OCI-LY3 (cell line): ENCODE measurements at regions not wholly inside any gene's neighbourhood (a gene's known extent, or its start where the extent isn't known, plus 50 kb on each side); places are given as distances from the start of the nearest gene placed in this dataset.
"Not testable (repeated sequence)": the region's sequence is repeated elsewhere in the genome, so short reads cannot be mapped to it uniquely, and the experiment has no call there.

ENCODE experiments used
- H2AFZ ChIP-seq: fragments of 200-600, 300-600 bp; shearing (Covaris generic); 2 replicates; pipeline ENCODE4 v1.6.0; 2014; ENCODE audit warnings: antibody characterized with exemption, low read depth, low read length
- H3K27ac ChIP-seq: fragments of 200-600, 300-600 bp; sonication (generic); 2 replicates; pipeline ENCODE4 v1.5.1; 2014; ENCODE audit warnings: mild to moderate bottlenecking, low read length, moderate library complexity, mixed read lengths
- H3K27me3 ChIP-seq: fragments of 200-600, 300-600 bp; sonication (generic); 2 replicates; pipeline ENCODE4 v1.6.1; 2014; ENCODE audit warnings: low read depth, low read length, mixed read lengths
- H3K36me3 ChIP-seq: fragments of 200-600, 300-600 bp; sonication (generic); replicated peaks from 2 replicates; pipeline ENCODE3; 2014; ENCODE audit warnings: low read depth, low read length, mixed read lengths
- H3K4me1 ChIP-seq: fragments of 300-600, 200-600 bp; sonication (generic); 2 replicates; pipeline ENCODE4 v1.6.1; 2014; ENCODE audit warnings: low read length, mixed read lengths
- H3K4me2 ChIP-seq: fragments of 200-600, 300-600 bp; sonication (generic); 2 replicates; pipeline ENCODE4 v1.6.1; 2014; ENCODE audit warnings: low read length, mixed read lengths
- H3K4me3 ChIP-seq: fragments of 300-600, 200-600 bp; sonication (generic); 2 replicates; pipeline ENCODE4 v1.5.1; 2014; ENCODE audit warnings: antibody characterized with exemption, mild to moderate bottlenecking, low read length, moderate library complexity
- H3K79me2 ChIP-seq: fragments of 300-600, 200-600 bp; shearing (Covaris generic); 2 replicates; pipeline ENCODE4 v1.6.1; 2014; ENCODE audit warnings: mild to moderate bottlenecking, low read length, mixed read lengths
- H3K9ac ChIP-seq: fragments of 300-600, 200-600 bp; shearing (Covaris generic); 2 replicates; pipeline ENCODE4 v1.6.0; 2014; ENCODE audit warnings: mild to moderate bottlenecking, low read length, moderate library complexity
- H3K9me3 ChIP-seq: fragments of 200-600, 300-600 bp; shearing (Covaris generic); 2 replicates; pipeline ENCODE4 v1.6.1; 2014; ENCODE audit warnings: low read length, mixed read lengths; ENCODE audit not compliant: insufficient read depth
- H4K20me1 ChIP-seq: fragments of 200-600, 300-600 bp; sonication (generic); 2 replicates; pipeline ENCODE4 v1.6.1; 2016; ENCODE audit warnings: low read length, mixed read lengths; ENCODE audit not compliant: insufficient read depth
- CTCF ChIP-seq: fragments of 200-600, 300-600 bp; sonication (generic); IDR thresholded peaks from 2 replicates; pipeline ENCODE4 v1.5.1; 2014; ENCODE audit warnings: antibody characterized with exemption, low read length, low read depth
- EZH2phosphoT487 ChIP-seq: fragments of 200-600 bp; shearing (Covaris generic); IDR thresholded peaks from 2 replicates; pipeline ENCODE4 v1.6.1; 2018; ENCODE audit warnings: antibody characterized with exemption, mixed run types, low read depth

DNA sequence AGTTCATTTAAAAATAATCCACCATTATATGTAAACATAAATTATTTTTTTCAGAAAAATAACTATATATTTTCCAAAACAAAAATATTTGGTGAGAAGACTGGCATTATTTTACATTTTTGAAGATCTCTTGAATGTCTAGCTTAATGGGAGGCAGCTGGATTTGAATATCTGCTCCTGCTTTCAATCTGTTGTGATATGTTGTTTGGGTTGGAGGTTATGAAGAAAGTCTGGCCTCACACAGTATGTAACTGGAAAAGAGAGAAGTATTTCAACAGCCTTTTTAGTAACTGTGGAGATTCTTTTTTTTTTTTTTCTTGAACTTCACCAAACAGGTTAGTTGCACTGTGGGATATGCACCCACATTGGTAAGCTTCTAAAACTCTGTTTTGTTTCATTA, 84.7 kb upstream of the SLIT3 start:
- Histone ChIP-seq H3K9ac (no peak overlapping the region), H3K9me3 (no peaks in the 10 kb centered on the region), H3K4me3 (no peak overlapping the region), H3K27me3 (peaks cover 50% of the 10 kb centered on the region), H3K27ac (no peak overlapping the region), H3K36me3 (no peaks in the 10 kb centered on the region), H2AFZ (no peak overlapping the region), H3K79me2 (no peaks in the 10 kb centered on the region), H3K4me2 (no peak overlapping the region), H3K4me1 (peaks cover 6% of the 10 kb centered on the region), H4K20me1 (0 out of 2 replicates have a peak, but pooled peaks cover 6% of the 10 kb centered on the region)
- TF ChIP-seq EZH2phosphoT487 (no peak), CTCF (no peak)

- Histone ChIP-seq H3K4me1 (peaks cover 6% of the 10 kb centered on the region), H3K4me2 (no peak overlapping the region), H3K27ac (no peak overlapping the region), H3K79me2 (no peaks in the 10 kb centered on the region), H3K36me3 (no peaks in the 10 kb centered on the region), H3K9me3 (no peaks in the 10 kb centered on the region), H3K27me3 (peaks cover 40% of the 10 kb centered on the region), H3K4me3 (no peak overlapping the region), H3K9ac (no peak overlapping the region), H2AFZ (no peak overlapping the region), H4K20me1 (0 out of 2 replicates have a peak, but pooled peaks cover 1% of the 10 kb centered on the region)
- no peak for TF ChIP-seq EZH2phosphoT487
- TF ChIP-seq CTCF, result no peak
Observed at GRCh38 chr5:169384661-169385060, 83.7 kb upstream of the SLIT3 start.

DNA sequence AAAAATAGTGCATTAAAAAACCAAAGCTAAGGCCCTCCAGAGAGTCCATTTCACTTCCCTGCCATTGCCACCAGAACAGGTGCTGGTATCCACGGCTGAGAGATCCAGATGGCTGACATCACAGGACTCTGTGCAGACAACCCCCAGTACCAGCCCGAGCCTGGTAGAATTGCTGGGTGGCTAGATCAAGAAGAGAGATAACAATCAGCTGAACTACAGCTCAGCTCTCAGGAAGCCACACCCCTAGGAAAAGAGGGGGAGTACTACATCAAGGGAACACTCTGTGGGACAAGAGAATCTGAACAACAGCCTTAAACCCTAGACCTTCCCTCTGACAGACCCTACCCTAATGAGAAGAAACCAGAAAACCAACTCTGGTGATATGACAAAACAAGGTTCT, 73.8 kb upstream of the SLIT3 start:
- Histone ChIP-seq H4K20me1 (no peaks in the 10 kb centered on the region), H3K4me1 (no peaks in the 10 kb centered on the region), H3K4me2 (no peak overlapping the region), H3K79me2 (no peaks in the 10 kb centered on the region), H3K36me3 (no peaks in the 10 kb centered on the region), H2AFZ (no peak overlapping the region), H3K4me3 (no peak overlapping the region), H3K27me3 (peaks cover 7% of the 10 kb centered on the region; the same call in 1 of the 2 replicates), H3K9ac (no peak overlapping the region), H3K27ac (no peak overlapping the region), H3K9me3 (no peaks in the 10 kb centered on the region)
- TF ChIP-seq CTCF (no peak), EZH2phosphoT487 (no peak)

DNA sequence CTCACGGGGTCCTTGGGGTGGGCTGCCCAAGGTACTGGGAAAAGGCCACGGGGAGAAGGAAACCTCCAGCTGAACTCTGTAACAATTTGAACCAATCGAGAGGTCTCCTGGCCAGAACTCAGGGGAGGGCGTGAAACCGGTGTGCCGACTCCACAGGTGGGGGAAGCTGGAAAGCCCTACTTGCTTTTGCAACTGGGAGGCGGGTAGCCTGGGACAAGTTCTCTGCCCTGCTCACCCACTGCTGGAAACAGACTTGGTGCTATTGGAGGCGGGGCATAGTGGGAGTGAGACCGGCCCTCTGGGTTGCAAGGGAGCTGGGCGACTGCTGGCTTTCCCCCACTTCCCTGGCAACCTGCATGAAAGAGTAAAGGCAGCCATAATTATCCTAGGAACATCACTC, 73.2 kb upstream of the SLIT3 start:
- no peak overlapping the region for H3K4me3 ChIP-seq
- no peak overlapping the region for H3K9ac ChIP-seq
- no peak overlapping the region for H2AFZ ChIP-seq
- no peaks in the 10 kb centered on the region for H3K79me2 ChIP-seq
- H3K4me1 ChIP-seq, result no peaks in the 10 kb centered on the region
- no peak overlapping the region for H3K4me2 ChIP-seq
- peaks cover 12% of the 10 kb centered on the region; the same call in 1 of the 2 replicates for H3K27me3 ChIP-seq
- H3K9me3 ChIP-seq, result no peaks in the 10 kb centered on the region
- TF ChIP-seq EZH2phosphoT487 (no peak), CTCF (no peak)
- H3K27ac ChIP-seq, result no peak overlapping the region
- no peaks in the 10 kb centered on the region for H4K20me1 ChIP-seq
- no peaks in the 10 kb centered on the region for H3K36me3 ChIP-seq

- H3K4me1 ChIP-seq, H3K9ac ChIP-seq, H3K27ac ChIP-seq, H3K79me2 ChIP-seq, H3K4me2 ChIP-seq, H4K20me1 ChIP-seq, H3K4me3 ChIP-seq, H3K36me3 ChIP-seq, H2AFZ ChIP-seq, H3K9me3 ChIP-seq: not testable (repeated sequence)
- H3K27me3 ChIP-seq, result peaks cover 25% of the 10 kb centered on the region
Observed at GRCh38 chr5:169371801-169372200, 70.9 kb upstream of the SLIT3 start.
